ENCODE measurements at regions not wholly inside any gene's neighbourhood (a gene's known extent, or its start where the extent isn't known, plus 50 kb on each side); places are given as distances from the start of the nearest gene placed in this dataset.
A peak's percentile ranks its signal among the peaks of the same experiment; 100 is the strongest.

- H3K4me1 ChIP-seq (ENCODE audit: insufficient read depth, low read length), result peaks cover 12% of the 10 kb centered on the region
- H3K27ac ChIP-seq (ENCODE audit: low read length), result no peak overlapping the region
- no peak overlapping the region for H3K9ac ChIP-seq (ENCODE audit: low read depth, low read length)
- H4K20me1 ChIP-seq (ENCODE audit: insufficient read depth, low read length), result no peaks in the 10 kb centered on the region
- DNase-seq (no peak), ATAC-seq (ENCODE audit: insufficient read depth, low read depth) (no peak)
- no peak overlapping the region for H2AFZ ChIP-seq (ENCODE audit: low read depth, low read length)
- H3K4me3 ChIP-seq (ENCODE audit: low read depth in 1 of 2, low read length in 2 of 2), result no peak overlapping the region
- no peak for TF ChIP-seq EZH2 (IDR thresholded peaks at IDR 0.05; ENCODE audit: borderline replicate concordance, low read depth, low read length, severe bottlenecking)
- TF ChIP-seq, protein P1, sequence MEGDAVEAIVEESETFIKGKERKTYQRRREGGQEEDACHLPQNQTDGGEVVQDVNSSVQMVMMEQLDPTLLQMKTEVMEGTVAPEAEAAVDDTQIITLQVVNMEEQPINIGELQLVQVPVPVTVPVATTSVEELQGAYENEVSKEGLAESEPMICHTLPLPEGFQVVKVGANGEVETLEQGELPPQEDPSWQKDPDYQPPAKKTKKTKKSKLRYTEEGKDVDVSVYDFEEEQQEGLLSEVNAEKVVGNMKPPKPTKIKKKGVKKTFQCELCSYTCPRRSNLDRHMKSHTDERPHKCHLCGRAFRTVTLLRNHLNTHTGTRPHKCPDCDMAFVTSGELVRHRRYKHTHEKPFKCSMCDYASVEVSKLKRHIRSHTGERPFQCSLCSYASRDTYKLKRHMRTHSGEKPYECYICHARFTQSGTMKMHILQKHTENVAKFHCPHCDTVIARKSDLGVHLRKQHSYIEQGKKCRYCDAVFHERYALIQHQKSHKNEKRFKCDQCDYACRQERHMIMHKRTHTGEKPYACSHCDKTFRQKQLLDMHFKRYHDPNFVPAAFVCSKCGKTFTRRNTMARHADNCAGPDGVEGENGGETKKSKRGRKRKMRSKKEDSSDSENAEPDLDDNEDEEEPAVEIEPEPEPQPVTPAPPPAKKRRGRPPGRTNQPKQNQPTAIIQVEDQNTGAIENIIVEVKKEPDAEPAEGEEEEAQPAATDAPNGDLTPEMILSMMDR (IDR thresholded peaks at IDR 0.05; ENCODE audit: borderline replicate concordance, extremely low read depth, low read length, poor library complexity, severe bottlenecking), result no peak
- H3K4me2 ChIP-seq (ENCODE audit: insufficient read depth, low read length), result no peak overlapping the region
- H3K79me2 ChIP-seq (ENCODE audit: insufficient read depth, low read length), result no peaks in the 10 kb centered on the region
- H3K9me3 ChIP-seq (ENCODE audit: insufficient read depth, low read length, severe bottlenecking), result no peaks in the 10 kb centered on the region
- no peaks in the 10 kb centered on the region for H3K36me3 ChIP-seq (ENCODE audit: insufficient read depth, low read length)
- no peaks in the 10 kb centered on the region for H3K27me3 ChIP-seq (ENCODE audit: insufficient read depth, low read length, poor library complexity)
Measured at GRCh38 chr5:121692158-121692557, 159.5 kb upstream of the FTMT start.

DNA sequence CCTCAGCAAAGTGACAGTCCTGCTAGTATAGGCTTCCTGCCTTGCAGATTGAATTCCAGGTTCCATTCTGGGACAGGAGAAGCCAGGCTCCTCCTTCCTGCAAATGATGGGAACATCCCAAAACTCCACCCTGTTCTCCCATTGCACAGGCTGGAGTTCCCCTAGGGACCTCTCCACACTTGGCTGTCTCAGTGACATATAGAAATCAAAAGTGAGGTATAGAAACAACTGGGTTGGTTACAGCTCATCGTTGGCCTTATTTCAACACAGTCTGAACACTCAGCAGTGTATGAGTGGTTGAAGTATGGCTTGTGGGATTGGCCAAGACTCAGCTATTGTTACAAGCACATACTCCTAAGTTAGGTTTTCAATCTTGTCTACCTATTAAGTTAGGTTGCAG lies 157.8 kb upstream of the FTMT start:
- Histone ChIP-seq H3K27me3 (ENCODE audit: insufficient read depth, low read length, poor library complexity) (no peaks in the 10 kb centered on the region), H3K4me3 (ENCODE audit: low read depth in 1 of 2, low read length in 2 of 2) (no peak overlapping the region), H3K9me3 (ENCODE audit: insufficient read depth, low read length, severe bottlenecking) (no peaks in the 10 kb centered on the region), H2AFZ (ENCODE audit: low read depth, low read length) (peak overlapping the region; percentile 39; the same call in 1 of the 2 replicates), H3K4me1 (ENCODE audit: insufficient read depth, low read length) (peaks cover 12% of the 10 kb centered on the region), H3K36me3 (ENCODE audit: insufficient read depth, low read length) (no peaks in the 10 kb centered on the region), H3K9ac (ENCODE audit: low read depth, low read length) (no peak overlapping the region), H4K20me1 (ENCODE audit: insufficient read depth, low read length) (no peaks in the 10 kb centered on the region), H3K4me2 (ENCODE audit: insufficient read depth, low read length) (no peak overlapping the region), H3K27ac (ENCODE audit: low read length) (no peak overlapping the region), H3K79me2 (ENCODE audit: insufficient read depth, low read length) (no peaks in the 10 kb centered on the region)
- TF ChIP-seq EZH2 (IDR thresholded peaks at IDR 0.05; ENCODE audit: borderline replicate concordance, low read depth, low read length, severe bottlenecking), result no peak
- TF ChIP-seq, protein P1 (IDR thresholded peaks at IDR 0.05; ENCODE audit: borderline replicate concordance, extremely low read depth, low read length, poor library complexity, severe bottlenecking), result no peak
- ATAC-seq (ENCODE audit: insufficient read depth, low read depth) (no peak), DNase-seq (no peak)

DNA sequence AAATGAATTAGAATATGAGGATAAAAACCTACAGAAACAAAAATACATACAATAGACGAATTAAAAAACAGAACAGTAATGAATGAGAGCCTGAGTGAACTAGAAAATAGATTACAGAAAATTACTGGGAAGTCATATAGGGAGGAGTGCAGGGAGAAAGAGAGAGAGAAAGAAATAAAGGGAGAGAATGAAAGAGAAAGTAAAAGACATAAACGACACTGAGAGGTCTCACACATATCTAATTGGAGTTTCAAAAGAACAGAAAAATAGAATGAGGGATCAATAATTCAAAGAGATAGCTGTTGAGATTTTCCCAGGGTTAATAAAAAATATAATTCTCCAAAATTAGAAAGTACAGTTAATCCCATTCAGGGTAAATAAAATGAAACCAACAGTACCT lies 156.4 kb upstream of the FTMT start:
- Histone ChIP-seq H3K27ac (ENCODE audit: low read length) (peak overlapping the region; percentile 50), H3K4me1 (ENCODE audit: insufficient read depth, low read length) (peaks cover 12% of the 10 kb centered on the region)

More for the DNA sequence above, 156.4 kb upstream of the FTMT start:
- Histone ChIP-seq H2AFZ (ENCODE audit: low read depth, low read length) (peak overlapping the region; percentile 71), H3K4me3 (ENCODE audit: low read depth in 1 of 2, low read length in 2 of 2) (peak overlapping the region; percentile 7 to 41; a peak in 3 of 4 replicates), H3K4me2 (ENCODE audit: insufficient read depth, low read length) (peak overlapping the region; percentile 60), H3K36me3 (ENCODE audit: insufficient read depth, low read length) (no peaks in the 10 kb centered on the region), H3K79me2 (ENCODE audit: insufficient read depth, low read length) (no peaks in the 10 kb centered on the region), H3K27me3 (ENCODE audit: insufficient read depth, low read length, poor library complexity) (no peaks in the 10 kb centered on the region), H3K9me3 (ENCODE audit: insufficient read depth, low read length, severe bottlenecking) (no peaks in the 10 kb centered on the region), H4K20me1 (ENCODE audit: insufficient read depth, low read length) (no peaks in the 10 kb centered on the region), H3K9ac (ENCODE audit: low read depth, low read length) (peak overlapping the region; percentile 18; the same call in 1 of the 2 replicates)
- DNase-seq (no peak), ATAC-seq (ENCODE audit: insufficient read depth, low read depth) (peak; percentile 72; the same call in 2 of the 3 replicates)
- TF ChIP-seq EZH2 (IDR thresholded peaks at IDR 0.05; ENCODE audit: borderline replicate concordance, low read depth, low read length, severe bottlenecking), result no peak
- TF ChIP-seq, protein P1 (IDR thresholded peaks at IDR 0.05; ENCODE audit: borderline replicate concordance, extremely low read depth, low read length, poor library complexity, severe bottlenecking), result no peak
